ENCODE measurements at regions not wholly inside any gene's neighbourhood (a gene's known extent, or its start where the extent isn't known, plus 50 kb on each side); places are given as distances from the start of the nearest gene placed in this dataset.

GRCh38 chr6:121839896-121840295 is 404.4 kb downstream of the GJA1 start:
- H3K4me1 ChIP-seq (ENCODE audit: low read depth) = no peaks in the 10 kb centered on the region
- no peak for TF ChIP-seq CTCF (IDR thresholded peaks at IDR 0.05; ENCODE audit: low read depth, low read length)
- no peak for DNase-seq (ENCODE audit: low read depth in 1 of 2, low spot score in 1 of 2)

GRCh38 chr6:121844898-121845297 is 409.5 kb downstream of the GJA1 start:
- Histone ChIP-seq H3K36me3 (no peaks in the 10 kb centered on the region), H3K4me1 (ENCODE audit: low read depth) (no peaks in the 10 kb centered on the region), H3K4me3 (no peak overlapping the region), H3K27ac (no peak overlapping the region), H3K27me3 (no peaks in the 10 kb centered on the region), H3K9me3 (ENCODE audit: low read depth) (no peaks in the 10 kb centered on the region)
- DNase-seq (ENCODE audit: low read depth in 1 of 2, low spot score in 1 of 2) = no peak
- no peak for TF ChIP-seq CTCF (IDR thresholded peaks at IDR 0.05; ENCODE audit: low read depth, low read length)

More at GRCh38 chr6:121839896-121840295, 404.4 kb downstream of the GJA1 start:
- Histone ChIP-seq H3K4me3 (no peak overlapping the region), H3K9me3 (ENCODE audit: low read depth) (no peaks in the 10 kb centered on the region), H3K36me3 (no peaks in the 10 kb centered on the region), H3K27me3 (no peaks in the 10 kb centered on the region), H3K27ac (no peak overlapping the region)

- H3K36me3 ChIP-seq = no peaks in the 10 kb centered on the region
- TF ChIP-seq CTCF (IDR thresholded peaks at IDR 0.05; ENCODE audit: low read depth, low read length) = no peak
- no peak overlapping the region for H3K27ac ChIP-seq
- H3K4me3 ChIP-seq = no peak overlapping the region
- H3K27me3 ChIP-seq = no peaks in the 10 kb centered on the region
- peaks cover 4% of the 10 kb centered on the region for H3K4me1 ChIP-seq (ENCODE audit: low read depth)
- H3K9me3 ChIP-seq (ENCODE audit: low read depth) = no peaks in the 10 kb centered on the region
- no peak for DNase-seq (ENCODE audit: low read depth in 1 of 2, low spot score in 1 of 2)
Measured at GRCh38 chr6:121847806-121848522, 412.5 kb downstream of the GJA1 start.

- H3K4me1 ChIP-seq (ENCODE audit: low read depth) = peaks cover 4% of the 10 kb centered on the region
- no peaks in the 10 kb centered on the region for H3K9me3 ChIP-seq (ENCODE audit: low read depth)
- no peaks in the 10 kb centered on the region for H3K27me3 ChIP-seq
- DNase-seq (ENCODE audit: low read depth in 1 of 2, low spot score in 1 of 2) = no peak
- H3K36me3 ChIP-seq = no peaks in the 10 kb centered on the region
- H3K4me3 ChIP-seq = no peak overlapping the region
- no peak overlapping the region for H3K27ac ChIP-seq
- no peak for TF ChIP-seq CTCF (IDR thresholded peaks at IDR 0.05; ENCODE audit: low read depth, low read length)
Measured at GRCh38 chr6:121848523-121849255, 413.2 kb downstream of the GJA1 start.

GRCh38 chr6:121849477-121849876 is 414.0 kb downstream of the GJA1 start:
- peak; percentile 89 for TF ChIP-seq CTCF (IDR thresholded peaks at IDR 0.05; ENCODE audit: low read depth, low read length)
- DNase-seq (ENCODE audit: low read depth in 1 of 2, low spot score in 1 of 2) = peak; percentile 87
- Histone ChIP-seq H3K4me1 (ENCODE audit: low read depth) (peaks cover 4% of the 10 kb centered on the region), H3K36me3 (no peaks in the 10 kb centered on the region), H3K9me3 (ENCODE audit: low read depth) (no peaks in the 10 kb centered on the region), H3K27me3 (no peaks in the 10 kb centered on the region), H3K4me3 (no peak overlapping the region), H3K27ac (no peak overlapping the region)

All from cardiac muscle cell (in vitro differentiated cells and primary cell).